ENCODE measurements at regions not wholly inside any gene's neighbourhood (a gene's known extent, or its start where the extent isn't known, plus 50 kb on each side); places are given as distances from the start of the nearest gene placed in this dataset.
"Not testable (repeated sequence)": the region's sequence is repeated elsewhere in the genome, so short reads cannot be mapped to it uniquely, and the experiment has no call there.

DNA sequence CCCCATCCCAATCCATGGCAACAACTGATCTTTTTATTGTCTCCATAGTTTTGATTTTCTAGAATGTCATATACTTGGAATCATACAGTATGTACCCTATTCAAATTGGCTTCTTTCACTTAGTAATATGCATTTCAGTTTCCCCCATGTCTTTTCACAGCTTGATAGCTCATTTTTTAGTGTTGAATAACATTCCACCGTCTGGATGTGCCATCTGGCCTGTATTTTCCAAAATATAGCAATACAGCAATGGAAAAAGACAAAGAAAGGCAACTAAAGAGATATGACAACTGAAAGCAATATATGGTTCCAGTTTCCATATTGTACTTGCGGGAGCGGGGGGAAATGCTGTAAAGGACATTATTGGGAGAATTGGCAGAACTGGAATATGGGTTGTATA is 166.4 kb upstream of the NT5E start:
- DNase-seq (ENCODE audit: low spot score): no peak

DNA sequence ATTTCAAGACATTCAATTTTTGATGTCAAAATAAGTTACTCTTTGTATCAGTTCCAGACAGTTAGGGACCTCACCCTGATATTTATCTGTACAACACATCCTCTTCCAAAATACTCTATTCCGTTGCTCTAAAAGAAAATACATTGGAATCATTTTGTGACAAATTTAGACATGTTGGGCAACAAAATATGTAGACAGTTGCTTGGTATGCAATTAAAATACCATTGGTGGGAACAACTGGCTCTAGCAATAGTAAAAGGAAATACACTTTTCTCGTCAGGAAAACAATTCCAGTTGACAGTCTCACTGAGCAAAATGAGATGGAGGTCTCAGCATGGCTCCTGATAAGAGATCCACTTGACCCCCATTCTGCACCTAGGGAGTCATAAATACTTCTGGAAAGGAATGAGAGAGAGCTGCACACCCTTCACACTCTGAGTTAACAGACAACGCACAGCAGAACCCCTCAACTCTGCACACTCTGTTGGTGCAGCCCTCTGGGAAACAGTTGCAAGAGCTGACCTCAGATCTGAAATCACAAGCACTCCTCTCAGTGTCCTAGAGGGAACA is 171.3 kb upstream of the NT5E start:
- DNase-seq (ENCODE audit: low spot score): no peak

DNA sequence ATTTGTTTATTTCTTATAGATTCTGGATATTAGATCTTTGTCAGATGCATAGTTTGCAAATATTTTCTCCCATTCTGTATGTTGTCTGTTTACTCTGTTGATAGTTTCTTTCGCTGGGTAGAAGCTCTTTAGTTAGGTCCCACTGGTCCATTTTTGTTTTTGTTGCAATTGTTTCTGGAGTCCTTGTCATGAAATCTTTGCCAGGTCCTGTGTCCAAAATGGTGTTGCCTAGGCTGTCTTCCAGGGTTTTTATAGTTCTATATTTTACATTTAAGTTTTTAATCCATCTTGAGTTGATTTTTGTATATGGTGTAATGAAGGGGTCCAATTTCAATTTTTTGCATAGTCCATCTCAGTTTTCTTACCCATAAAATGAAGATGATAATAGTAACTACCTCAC is 173.9 kb upstream of the NT5E start:
- DNase-seq (ENCODE audit: low spot score): not testable (repeated sequence)

- no peak for DNase-seq (ENCODE audit: low spot score)
Observed at GRCh38 chr6:85275338-85275985, 174.4 kb upstream of the NT5E start.

DNA sequence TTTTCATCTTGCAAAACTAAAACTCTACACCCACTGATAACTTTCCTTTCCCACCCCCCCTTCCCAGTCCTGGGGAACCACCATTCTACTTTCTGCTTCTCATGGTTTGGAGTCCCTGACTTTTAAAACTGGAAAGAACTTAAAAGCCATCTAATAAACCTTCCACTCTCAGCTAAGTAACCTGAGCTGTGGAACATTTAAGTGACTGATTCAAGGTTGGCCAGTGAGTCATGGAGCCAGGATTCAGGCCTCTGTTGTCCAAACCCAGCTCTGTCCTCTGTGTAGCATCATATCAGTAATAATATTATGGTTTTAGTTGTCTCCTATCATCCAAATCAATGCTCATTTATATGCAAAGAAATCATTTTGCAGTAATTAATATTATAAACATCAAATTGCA is 176.0 kb upstream of the NT5E start:
- DNase-seq (ENCODE audit: low spot score): no peak

- no peak for DNase-seq (ENCODE audit: low spot score)
Observed at GRCh38 chr6:85273046-85273445, 176.8 kb upstream of the NT5E start.

- DNase-seq (ENCODE audit: low spot score): no peak
Observed at GRCh38 chr6:85272592-85272991, 177.3 kb upstream of the NT5E start.

DNA sequence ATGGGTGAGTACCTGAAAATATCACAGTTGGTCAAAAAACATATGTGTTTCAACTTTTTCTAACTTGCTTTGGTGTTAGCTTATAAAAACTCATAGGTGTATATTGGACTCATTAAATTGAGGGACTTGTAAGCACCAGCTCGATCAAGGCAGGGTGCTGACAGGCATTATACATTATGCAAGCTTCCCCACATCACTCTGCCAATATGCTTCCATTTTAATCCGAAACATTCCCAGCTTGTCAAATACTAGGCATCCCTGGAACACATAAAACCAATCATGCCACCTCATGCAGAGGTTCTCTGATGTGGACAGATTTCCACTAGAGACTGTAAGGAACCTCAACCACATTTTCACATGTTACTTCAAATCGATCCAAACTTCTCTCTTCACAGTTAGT is 187.3 kb upstream of the NT5E start:
- no peak for DNase-seq (ENCODE audit: low spot score)

- no peak for DNase-seq (ENCODE audit: low spot score)
Observed at GRCh38 chr6:85261271-85261670, 188.6 kb upstream of the NT5E start.

GRCh38 chr6:85255661-85256060 is 194.2 kb upstream of the NT5E start:
- DNase-seq (ENCODE audit: low spot score): no peak

DNA sequence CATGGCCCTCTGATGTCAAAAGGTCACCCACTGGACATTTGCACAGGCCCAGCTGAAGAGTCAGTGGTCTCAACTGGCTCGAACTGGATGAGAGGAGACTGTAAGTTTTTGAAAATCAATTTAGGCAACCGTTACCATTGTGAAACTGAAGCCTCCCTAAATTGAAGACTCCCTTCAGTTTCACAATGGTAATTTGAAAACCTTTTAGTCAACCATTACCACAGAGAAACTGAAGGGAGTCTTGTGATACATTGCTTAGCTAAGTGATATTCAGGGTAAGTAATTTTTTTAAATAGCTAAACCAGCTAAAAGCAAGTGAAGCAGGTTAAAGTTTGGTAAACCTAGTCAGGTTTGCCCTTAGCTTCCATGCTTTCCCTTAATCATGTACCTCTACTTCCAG is 197.3 kb upstream of the NT5E start:
- no peak for DNase-seq (ENCODE audit: low spot score)

DNA sequence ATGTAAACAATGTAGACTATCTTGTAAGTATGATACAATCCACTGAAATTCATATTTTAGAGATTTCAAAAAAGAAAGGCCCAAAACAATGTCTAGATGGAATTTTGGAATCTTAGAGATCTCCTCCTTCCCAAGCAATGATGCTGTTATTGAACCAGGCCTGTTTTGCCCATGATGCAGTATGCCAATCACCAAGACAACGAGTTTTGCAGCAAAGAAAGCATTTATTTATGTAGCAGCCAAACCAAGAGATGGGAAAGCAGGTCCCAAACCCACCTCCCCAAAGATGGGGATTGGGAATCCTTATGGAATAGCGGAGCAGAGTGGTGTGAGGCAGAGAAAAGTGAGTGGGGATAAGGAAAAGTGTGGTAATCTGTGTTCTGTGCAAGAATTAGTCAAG is 197.8 kb upstream of the NT5E start:
- DNase-seq (ENCODE audit: low spot score): no peak

GRCh38 chr6:85251300-85251699 is 198.6 kb upstream of the NT5E start:
- DNase-seq (ENCODE audit: low spot score): no peak

GRCh38 chr6:85250586-85251220 is 199.2 kb upstream of the NT5E start:
- DNase-seq (ENCODE audit: low spot score): no peak

DNA sequence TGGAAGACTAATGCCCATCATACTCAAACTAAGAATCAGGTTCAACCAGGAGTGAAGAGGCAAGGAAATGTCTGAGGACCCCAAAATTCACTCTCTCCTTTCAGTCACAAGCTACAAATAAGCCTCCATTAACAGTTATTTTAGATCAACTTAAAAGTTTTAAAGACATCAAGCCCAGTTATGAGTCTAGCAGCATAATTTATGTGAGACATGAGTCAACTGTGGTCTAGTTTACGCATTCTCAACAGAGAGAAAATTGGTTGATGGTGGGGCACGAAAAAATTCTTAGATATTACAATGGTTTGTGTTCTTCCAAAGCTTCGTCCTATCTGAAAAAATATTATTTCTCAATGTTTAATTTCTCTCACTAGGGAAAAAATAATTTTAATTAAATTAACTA is 204.9 kb upstream of the NT5E start:
- DNase-seq (ENCODE audit: low spot score): no peak

DNA sequence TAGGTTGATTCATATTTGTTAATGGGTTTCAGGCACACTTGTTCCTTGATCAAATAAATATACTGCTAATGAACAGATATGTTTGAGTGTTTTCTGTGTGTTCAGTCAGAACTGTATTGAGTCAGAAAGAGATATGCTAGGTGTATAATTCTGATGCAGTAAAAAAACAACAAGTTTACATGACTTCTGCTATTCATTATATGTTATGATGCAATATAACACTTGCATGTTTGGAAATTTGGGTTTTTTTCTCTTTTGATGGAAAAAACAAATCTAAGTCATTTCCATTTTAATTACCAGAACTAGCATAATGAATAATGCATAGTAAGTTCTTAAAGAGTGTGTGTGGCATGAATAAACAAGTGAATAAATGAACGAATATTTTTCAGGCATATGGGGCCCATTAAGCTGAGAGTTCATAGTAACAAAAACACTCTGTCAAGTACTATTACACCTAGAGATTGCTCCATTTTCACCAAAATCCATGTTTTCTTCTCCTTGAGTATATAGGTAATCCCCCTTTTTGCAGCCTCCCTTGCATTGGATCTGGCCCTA is 208.3 kb upstream of the NT5E start:
- DNase-seq (ENCODE audit: low spot score): no peak

DNA sequence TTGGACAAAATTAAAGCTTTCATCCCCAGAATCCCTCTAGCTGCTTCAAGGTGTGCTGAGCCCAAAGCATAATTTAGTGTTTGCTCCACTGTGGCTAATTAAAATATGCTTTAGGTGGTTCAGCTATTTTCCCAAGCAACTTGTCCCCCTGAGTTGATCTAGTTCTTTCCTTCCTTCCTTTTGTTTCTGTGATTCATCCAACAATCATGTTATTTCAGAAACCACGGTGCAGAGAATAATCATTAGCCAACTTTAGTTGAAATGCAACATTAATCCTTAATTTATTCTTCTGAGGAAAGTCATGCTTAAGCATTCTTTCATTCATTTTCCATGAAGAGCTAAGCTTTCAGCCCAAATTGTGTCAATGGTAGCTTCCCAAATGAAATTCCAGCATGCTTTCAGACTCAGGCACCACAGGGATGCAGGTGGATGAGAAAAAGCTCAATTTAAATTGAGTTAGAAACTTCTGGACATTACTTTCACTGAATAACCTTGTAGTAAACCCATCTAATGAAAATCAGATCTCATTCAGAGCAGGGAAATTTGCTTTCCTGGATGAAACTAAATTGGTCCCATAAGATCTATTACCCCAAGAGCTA is 209.0 kb upstream of the NT5E start:
- DNase-seq (ENCODE audit: low spot score): peak; percentile 79

DNA sequence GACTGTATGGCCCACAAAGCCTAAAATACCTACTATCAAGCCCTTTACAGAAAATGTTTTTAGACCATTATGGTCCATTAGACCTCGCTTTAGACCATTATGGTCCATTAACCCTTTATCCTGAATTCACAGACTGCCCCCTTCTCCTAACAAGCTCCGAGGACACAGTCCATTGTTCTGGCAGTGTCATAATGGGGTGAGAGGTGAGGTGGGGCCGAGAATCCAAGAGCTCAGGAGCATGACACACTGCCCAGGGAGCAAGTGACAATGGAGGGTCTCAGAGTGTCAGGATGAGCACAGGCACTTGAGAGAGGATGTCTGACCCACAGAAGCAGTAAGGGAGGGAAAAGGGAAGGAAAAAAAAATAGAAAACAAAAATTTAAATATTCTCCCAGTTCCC is 212.4 kb upstream of the NT5E start:
- no peak for DNase-seq (ENCODE audit: low spot score)

- DNase-seq (ENCODE audit: low spot score): no peak
Observed at GRCh38 chr6:85236636-85237035, 213.2 kb upstream of the NT5E start.

- not testable (repeated sequence) for DNase-seq (ENCODE audit: low spot score)
Observed at GRCh38 chr6:85227345-85227744, 222.5 kb upstream of the NT5E start.

- not testable (repeated sequence) for DNase-seq (ENCODE audit: low spot score)
Observed at GRCh38 chr6:85212794-85213193, 237.1 kb upstream of the NT5E start.

DNA sequence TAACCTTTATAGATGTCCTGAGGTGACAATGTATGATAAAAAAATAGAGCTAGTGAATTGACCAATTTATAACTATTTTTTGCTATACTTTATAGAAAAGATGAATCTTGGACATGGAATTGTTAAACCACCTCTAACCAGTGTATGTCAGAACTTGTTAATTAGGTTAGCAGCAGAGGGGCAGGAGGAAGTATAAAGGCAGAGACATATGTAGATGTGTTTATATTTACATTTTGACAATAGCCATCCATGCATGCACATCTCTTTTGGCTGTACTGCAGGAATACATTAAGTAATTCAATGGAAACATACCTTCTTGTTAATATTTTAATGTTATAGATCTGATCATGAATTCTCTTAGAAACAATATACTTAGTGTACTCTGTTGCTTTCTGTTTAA is 254.6 kb upstream of the NT5E start:
- no peak for DNase-seq (ENCODE audit: low spot score)

DNA sequence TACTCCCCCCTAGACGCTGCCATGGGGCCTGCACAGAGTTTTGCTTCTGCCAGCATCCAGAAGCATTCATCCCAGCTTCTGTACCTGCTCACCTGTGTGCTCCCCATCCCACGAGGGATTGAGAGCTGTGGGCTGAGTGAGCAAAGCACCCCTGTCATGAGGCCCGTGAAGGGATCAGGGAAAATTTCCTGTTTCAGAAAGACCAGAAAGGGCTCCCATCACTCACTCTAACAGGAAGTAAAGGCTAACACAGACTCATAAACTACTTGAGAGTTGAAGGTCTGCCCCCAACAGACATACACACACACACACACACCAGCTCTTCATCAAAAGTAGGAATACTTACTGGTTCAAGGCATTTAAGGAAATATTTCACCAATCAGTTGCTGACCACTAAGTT is 256.5 kb upstream of the NT5E start:
- no peak for DNase-seq (ENCODE audit: low spot score)

All from kidney tubule cell (primary cell).